Germinal center (tissue), 1 donor: ENCODE measurements at regions not wholly inside any gene's neighbourhood (a gene's known extent, or its start where the extent isn't known, plus 50 kb on each side); places are given as distances from the start of the nearest gene placed in this dataset.
"Not testable (repeated sequence)": the region's sequence is repeated elsewhere in the genome, so short reads cannot be mapped to it uniquely, and the experiment has no call there.

ENCODE experiments used
- DNase-seq: peaks from one replicate; pipeline ENCODE4 v3.0.0; 2012; ENCODE audit warnings: mixed read lengths, low spot score

- no peak for DNase-seq
Observed at GRCh38 chrY:19055232-19056137, 281.9 kb upstream of the HSFY2 start.

- DNase-seq, result no peak
Observed at GRCh38 chrY:19053806-19054205, 280.3 kb upstream of the HSFY2 start.

GRCh38 chrY:19051021-19051420 is 277.5 kb upstream of the HSFY2 start:
- DNase-seq, result no peak

GRCh38 chrY:19042984-19043442 is 269.5 kb upstream of the HSFY2 start:
- DNase-seq, result no peak

- no peak for DNase-seq
Observed at GRCh38 chrY:19042306-19042958, 268.9 kb upstream of the HSFY2 start.

- DNase-seq, result no peak
Observed at GRCh38 chrY:19026631-19027030, 253.1 kb upstream of the HSFY2 start.

- DNase-seq, result no peak
Observed at GRCh38 chrY:19023934-19024333, 250.4 kb upstream of the HSFY2 start.

- no peak for DNase-seq
Observed at GRCh38 chrY:19020193-19020592, 246.7 kb upstream of the HSFY2 start.

GRCh38 chrY:19016990-19017389 is 243.5 kb upstream of the HSFY2 start:
- DNase-seq, result no peak

GRCh38 chrY:19015854-19016253 is 242.3 kb upstream of the HSFY2 start:
- no peak for DNase-seq

- DNase-seq, result no peak
Observed at GRCh38 chrY:19015213-19015612, 241.7 kb upstream of the HSFY2 start.

GRCh38 chrY:19012985-19013384 is 239.4 kb upstream of the HSFY2 start:
- DNase-seq, result no peak

GRCh38 chrY:19011605-19012090 is 238.1 kb upstream of the HSFY2 start:
- DNase-seq, result no peak

GRCh38 chrY:19006234-19006633 is 232.7 kb upstream of the HSFY2 start:
- no peak for DNase-seq

- no peak for DNase-seq
Observed at GRCh38 chrY:19005579-19005978, 232.0 kb upstream of the HSFY2 start.

- DNase-seq, result no peak
Observed at GRCh38 chrY:18997635-18998240, 224.2 kb upstream of the HSFY2 start.

- no peak for DNase-seq
Observed at GRCh38 chrY:18993480-18993879, 219.9 kb upstream of the HSFY2 start.

GRCh38 chrY:18992684-18993083 is 219.1 kb upstream of the HSFY2 start:
- not testable (repeated sequence) for DNase-seq

GRCh38 chrY:18989356-18989755 is 215.8 kb upstream of the HSFY2 start:
- DNase-seq, result no peak

GRCh38 chrY:18966001-18966400 is 192.5 kb upstream of the HSFY2 start:
- no peak for DNase-seq

GRCh38 chrY:18958846-18959245 is 185.3 kb upstream of the HSFY2 start:
- no peak for DNase-seq

GRCh38 chrY:18951657-18952435 is 178.3 kb upstream of the HSFY2 start:
- no peak for DNase-seq
